Neuron (in vitro differentiated cells): ENCODE measurements at regions not wholly inside any gene's neighbourhood (a gene's known extent, or its start where the extent isn't known, plus 50 kb on each side); places are given as distances from the start of the nearest gene placed in this dataset.

Source experiments
- H2AFZ ChIP-seq: one replicate; pipeline ENCODE4 v1.6.1; 2013; ENCODE audit warnings: low read depth, mild to moderate bottlenecking, inconsistent platforms, low read length, moderate library complexity
- H3K27me3 ChIP-seq: one replicate; pipeline ENCODE4 v1.6.1; 2013; ENCODE audit warnings: low read length; ENCODE audit not compliant: insufficient read depth
- H3K36me3 ChIP-seq: one replicate; pipeline ENCODE4 v1.6.1; 2013; ENCODE audit warnings: low read length; ENCODE audit not compliant: insufficient read depth
- H3K4me1 ChIP-seq: one replicate; pipeline ENCODE4 v1.6.1; 2013; ENCODE audit warnings: low read length; ENCODE audit not compliant: insufficient read depth
- H3K4me3 ChIP-seq: 2 replicates; pipeline ENCODE4 v1.5.1; 2013; ENCODE audit warnings: mild to moderate bottlenecking, low read length, moderate library complexity
- H3K9me3 ChIP-seq: one replicate; pipeline ENCODE4 v1.6.1; 2013; ENCODE audit warnings: low read length

DNA sequence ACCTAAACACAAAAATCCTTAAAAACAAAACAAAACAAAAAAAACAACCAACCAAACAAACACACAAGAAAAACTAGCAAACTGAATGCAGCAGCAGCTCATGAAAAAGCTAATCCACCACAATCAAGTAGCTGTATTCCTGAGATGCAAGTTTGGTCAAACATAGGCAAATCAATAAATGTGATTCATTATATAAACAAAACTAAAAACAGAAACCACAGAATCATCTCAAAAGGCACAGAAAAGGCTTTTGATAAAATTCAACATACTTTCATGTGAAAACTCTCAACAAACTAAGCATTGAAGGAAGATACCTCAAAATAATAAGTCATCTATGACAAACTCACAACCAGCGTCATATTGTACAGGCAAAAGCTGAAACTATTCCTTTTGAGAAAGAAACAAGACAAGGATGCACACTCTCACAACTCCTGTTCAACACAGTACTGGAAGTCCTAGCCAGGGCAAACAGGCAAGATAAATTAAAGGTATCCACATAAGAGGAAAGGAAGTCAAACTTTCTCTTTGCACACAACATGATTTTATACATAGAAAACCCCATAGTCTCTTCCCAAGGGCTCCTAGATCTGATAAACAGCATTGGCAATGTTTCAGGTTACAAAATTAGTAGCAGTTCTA lies 495.1 kb upstream of the SGO1 start:
- Histone ChIP-seq H3K27me3 (no peaks in the 10 kb centered on the region), H3K36me3 (no peaks in the 10 kb centered on the region), H3K4me3 (no peak overlapping the region), H2AFZ (no peak overlapping the region), H3K9me3 (no peaks in the 10 kb centered on the region), H3K4me1 (no peaks in the 10 kb centered on the region)

DNA sequence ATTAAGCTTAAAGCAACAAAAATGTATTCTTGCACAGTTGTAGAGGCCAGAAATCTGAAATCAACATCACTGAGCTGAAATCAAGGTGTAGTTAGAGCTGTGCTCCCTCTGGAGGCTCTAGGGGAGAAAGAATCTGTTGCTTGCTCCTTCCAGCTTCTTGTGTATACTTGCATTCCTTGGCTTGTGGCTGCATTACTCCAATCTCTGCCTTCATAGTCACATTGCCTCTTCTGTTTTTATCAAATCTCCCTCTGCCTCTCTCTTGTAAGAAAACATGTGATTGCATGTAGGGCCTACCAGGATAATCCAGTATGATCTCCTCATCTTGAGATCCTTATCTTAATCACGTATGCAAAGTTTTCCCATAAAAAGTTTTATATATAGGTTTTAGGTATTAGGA lies 487.9 kb upstream of the SGO1 start:
- Histone ChIP-seq H3K27me3 (no peaks in the 10 kb centered on the region), H3K9me3 (no peaks in the 10 kb centered on the region), H3K4me1 (no peaks in the 10 kb centered on the region), H2AFZ (no peak overlapping the region), H3K36me3 (no peaks in the 10 kb centered on the region), H3K4me3 (no peak overlapping the region)

DNA sequence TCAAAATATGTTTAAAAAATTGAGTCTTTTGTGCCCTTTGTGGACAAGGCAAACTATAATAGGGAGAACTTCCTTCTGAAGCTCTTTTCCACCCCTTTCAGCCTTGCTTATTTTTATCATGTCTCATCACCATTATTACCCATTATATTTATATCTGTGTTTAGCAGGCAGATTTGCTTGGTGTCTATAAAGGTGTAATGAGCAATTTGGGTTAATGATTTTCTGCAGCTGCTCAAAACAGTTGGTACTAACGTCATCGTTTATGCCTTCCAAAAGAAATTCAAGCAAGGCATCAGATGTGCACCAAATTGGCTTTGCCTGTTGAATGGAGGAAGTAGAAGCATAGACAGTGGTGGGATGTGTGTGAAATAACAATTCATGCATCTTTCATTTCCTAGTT lies 483.7 kb upstream of the SGO1 start:
- Histone ChIP-seq H3K27me3 (no peaks in the 10 kb centered on the region), H3K36me3 (no peaks in the 10 kb centered on the region), H3K9me3 (no peaks in the 10 kb centered on the region), H3K4me1 (no peaks in the 10 kb centered on the region), H2AFZ (no peak overlapping the region), H3K4me3 (no peak overlapping the region)

DNA sequence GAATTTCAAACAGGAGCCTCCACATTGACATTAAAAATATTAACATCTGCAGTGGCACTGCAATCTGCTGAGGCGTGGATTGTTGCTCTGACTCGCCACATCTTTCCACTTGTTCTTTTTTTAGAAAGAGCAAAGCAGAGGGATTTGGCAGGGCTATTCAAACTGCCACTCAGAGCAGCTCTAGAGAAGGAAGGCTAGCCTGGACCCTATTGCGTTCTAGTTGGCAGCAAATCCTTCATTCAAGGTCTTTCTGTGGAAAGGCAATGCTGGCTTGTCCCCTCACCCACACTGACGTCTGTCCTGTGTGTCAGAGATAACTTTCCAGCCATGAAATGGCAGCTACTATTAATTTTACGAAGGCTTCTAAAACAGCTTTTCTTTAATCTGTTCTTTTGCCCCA lies 483.2 kb upstream of the SGO1 start:
- no peaks in the 10 kb centered on the region for H3K27me3 ChIP-seq
- H3K4me1 ChIP-seq = no peaks in the 10 kb centered on the region
- no peaks in the 10 kb centered on the region for H3K9me3 ChIP-seq
- no peaks in the 10 kb centered on the region for H3K36me3 ChIP-seq
- no peak overlapping the region for H2AFZ ChIP-seq
- no peak overlapping the region for H3K4me3 ChIP-seq

DNA sequence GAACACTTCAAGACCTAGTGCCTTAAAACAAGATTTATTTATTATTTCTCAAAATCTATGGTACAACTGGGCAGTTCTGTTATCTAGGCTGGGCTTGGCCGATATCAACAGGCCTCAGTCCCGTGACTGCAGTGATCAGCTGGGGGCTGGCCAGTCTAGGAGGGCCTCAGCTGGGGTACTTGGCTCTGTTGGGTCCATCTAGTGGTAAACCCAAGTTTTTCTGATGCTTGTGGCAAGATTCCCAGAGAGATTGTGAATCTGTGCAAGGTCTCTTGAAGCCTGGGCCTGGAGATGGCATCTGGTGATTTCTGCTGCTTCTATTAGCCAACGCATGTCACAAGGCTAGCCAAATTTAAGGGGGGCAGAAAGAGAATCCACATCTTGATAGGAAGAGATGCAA lies 482.4 kb upstream of the SGO1 start:
- Histone ChIP-seq H3K4me3 (no peak overlapping the region), H3K9me3 (no peaks in the 10 kb centered on the region), H3K27me3 (no peaks in the 10 kb centered on the region), H3K4me1 (no peaks in the 10 kb centered on the region), H2AFZ (no peak overlapping the region), H3K36me3 (no peaks in the 10 kb centered on the region)

DNA sequence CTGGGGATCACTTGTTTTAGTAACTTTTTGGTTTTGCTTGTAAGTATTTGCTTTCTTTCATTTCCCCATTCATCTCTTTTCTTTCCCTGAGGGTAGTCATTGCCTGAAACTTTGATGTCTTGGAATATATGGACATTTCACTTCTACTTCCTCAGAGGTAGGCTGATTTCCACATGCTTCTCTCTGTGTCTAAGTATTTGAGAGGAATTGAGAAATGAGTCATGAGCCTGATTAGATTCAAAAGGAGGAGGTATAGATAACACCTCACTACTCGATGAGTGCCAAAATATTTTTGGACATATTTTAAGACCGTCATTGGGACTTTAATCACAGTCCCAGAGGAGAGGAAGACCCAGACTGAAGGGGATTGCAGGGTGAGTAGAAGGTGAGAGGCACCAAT lies 480.1 kb upstream of the SGO1 start:
- H3K36me3 ChIP-seq = no peaks in the 10 kb centered on the region
- no peaks in the 10 kb centered on the region for H3K9me3 ChIP-seq
- no peak overlapping the region for H2AFZ ChIP-seq
- H3K27me3 ChIP-seq = no peaks in the 10 kb centered on the region
- H3K4me1 ChIP-seq = no peaks in the 10 kb centered on the region
- H3K4me3 ChIP-seq = no peak overlapping the region

- H3K27me3 ChIP-seq = no peaks in the 10 kb centered on the region
- H3K9me3 ChIP-seq = no peaks in the 10 kb centered on the region
- no peak overlapping the region for H2AFZ ChIP-seq
- H3K4me3 ChIP-seq = no peak overlapping the region
- H3K4me1 ChIP-seq = no peaks in the 10 kb centered on the region
- H3K36me3 ChIP-seq = no peaks in the 10 kb centered on the region
Observed at GRCh38 chr3:20658491-20658890, 472.5 kb upstream of the SGO1 start.

- H3K4me3 ChIP-seq = no peak overlapping the region
Observed at GRCh38 chr3:20657560-20657959, 471.6 kb upstream of the SGO1 start.

DNA sequence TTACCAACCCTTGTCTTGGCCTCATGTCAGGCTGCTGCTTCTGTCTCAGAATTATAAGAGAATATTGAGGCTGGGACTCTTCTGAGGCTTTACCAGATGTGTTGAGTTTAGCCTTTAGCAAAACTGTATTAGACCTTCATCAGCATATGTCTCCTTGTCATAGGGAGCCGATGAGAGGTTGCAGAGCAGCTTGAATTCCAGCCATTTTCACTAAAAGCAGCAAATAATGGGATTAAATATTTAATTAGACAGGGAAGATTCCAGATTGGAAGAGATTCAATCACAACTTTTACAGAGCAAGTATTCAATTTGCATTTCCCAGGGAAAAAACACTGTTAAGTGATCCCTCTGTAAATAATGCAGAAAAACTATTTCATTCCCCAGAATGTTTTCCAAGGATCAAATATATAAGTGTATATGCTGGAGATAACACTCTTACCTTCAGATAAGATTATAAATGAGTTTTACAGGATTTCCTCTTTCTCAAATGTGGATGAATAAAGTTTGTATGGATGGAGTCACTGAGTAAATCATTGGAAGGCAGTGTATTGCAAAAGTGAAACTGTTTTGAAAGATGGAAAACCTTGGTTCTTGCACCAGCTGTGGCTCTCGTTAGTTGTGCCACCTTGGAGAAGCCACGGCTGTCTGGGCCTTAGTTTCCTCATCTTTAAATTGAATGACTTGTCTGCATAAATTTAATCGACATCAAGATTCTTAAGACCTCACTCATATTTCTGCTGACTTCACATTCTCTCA lies 466.4 kb upstream of the SGO1 start:
- H2AFZ ChIP-seq = no peak overlapping the region
- H3K36me3 ChIP-seq = no peaks in the 10 kb centered on the region
- no peaks in the 10 kb centered on the region for H3K9me3 ChIP-seq
- H3K4me3 ChIP-seq = no peak overlapping the region
- no peaks in the 10 kb centered on the region for H3K27me3 ChIP-seq
- H3K4me1 ChIP-seq = no peaks in the 10 kb centered on the region

More at GRCh38 chr3:20657560-20657959, 471.6 kb upstream of the SGO1 start:
- Histone ChIP-seq H2AFZ (no peak overlapping the region), H3K9me3 (no peaks in the 10 kb centered on the region), H3K27me3 (no peaks in the 10 kb centered on the region), H3K4me1 (no peaks in the 10 kb centered on the region), H3K36me3 (no peaks in the 10 kb centered on the region)

DNA sequence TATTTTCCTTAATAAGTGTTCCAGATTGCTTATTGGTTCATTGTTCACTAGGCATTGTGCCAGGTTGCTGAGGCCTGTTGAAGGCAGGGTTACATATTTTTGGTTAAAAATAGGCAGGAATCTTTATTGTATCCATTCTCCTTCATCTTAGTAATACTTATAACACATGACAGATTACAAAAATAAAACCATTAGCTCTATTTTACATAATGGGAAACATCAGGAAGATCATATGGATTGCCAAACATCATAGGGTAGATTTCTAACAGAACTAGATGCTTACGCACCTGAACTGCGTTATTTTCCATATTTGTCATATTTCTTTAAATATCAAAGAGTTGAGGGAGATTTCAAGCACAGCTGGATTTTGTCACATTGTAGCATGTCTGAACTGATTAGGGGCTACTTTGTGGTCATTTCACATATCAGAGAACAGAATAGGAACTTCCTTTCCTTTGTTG lies 462.9 kb upstream of the SGO1 start:
- no peaks in the 10 kb centered on the region for H3K27me3 ChIP-seq
- no peak overlapping the region for H3K4me3 ChIP-seq
- no peaks in the 10 kb centered on the region for H3K4me1 ChIP-seq
- no peaks in the 10 kb centered on the region for H3K9me3 ChIP-seq
- H3K36me3 ChIP-seq = no peaks in the 10 kb centered on the region
- no peak overlapping the region for H2AFZ ChIP-seq

GRCh38 chr3:20648294-20648693 lies 462.3 kb upstream of the SGO1 start:
- Histone ChIP-seq H3K4me1 (no peaks in the 10 kb centered on the region), H2AFZ (no peak overlapping the region), H3K4me3 (no peak overlapping the region), H3K36me3 (no peaks in the 10 kb centered on the region), H3K9me3 (no peaks in the 10 kb centered on the region), H3K27me3 (no peaks in the 10 kb centered on the region)

- no peak overlapping the region for H3K4me3 ChIP-seq
- H3K9me3 ChIP-seq = no peaks in the 10 kb centered on the region
- H3K27me3 ChIP-seq = no peaks in the 10 kb centered on the region
- no peaks in the 10 kb centered on the region for H3K4me1 ChIP-seq
- no peak overlapping the region for H2AFZ ChIP-seq
- no peaks in the 10 kb centered on the region for H3K36me3 ChIP-seq
Observed at GRCh38 chr3:20646425-20646824, 460.4 kb upstream of the SGO1 start.

DNA sequence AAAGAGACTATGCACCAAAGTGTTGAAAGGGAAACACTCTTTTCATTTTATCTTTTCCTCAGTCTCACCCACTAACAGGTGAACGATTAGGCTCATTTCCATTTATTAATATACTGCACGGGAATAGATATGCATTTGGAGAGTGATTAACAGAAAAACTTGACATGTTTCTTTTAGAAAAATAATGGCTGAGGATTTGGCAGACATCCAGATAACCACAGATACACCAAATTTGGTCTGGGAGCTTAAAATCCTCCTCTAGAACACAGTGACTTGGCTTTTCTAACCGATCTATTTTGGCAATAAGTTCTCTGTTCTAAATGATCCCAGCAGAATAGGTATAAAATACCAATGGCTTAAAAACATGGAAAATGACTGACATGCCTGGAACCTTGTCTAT lies 459.3 kb upstream of the SGO1 start:
- H3K27me3 ChIP-seq = no peaks in the 10 kb centered on the region
- no peaks in the 10 kb centered on the region for H3K36me3 ChIP-seq
- H3K4me3 ChIP-seq = no peak overlapping the region
- no peaks in the 10 kb centered on the region for H3K9me3 ChIP-seq
- H2AFZ ChIP-seq = no peak overlapping the region
- H3K4me1 ChIP-seq = no peaks in the 10 kb centered on the region

DNA sequence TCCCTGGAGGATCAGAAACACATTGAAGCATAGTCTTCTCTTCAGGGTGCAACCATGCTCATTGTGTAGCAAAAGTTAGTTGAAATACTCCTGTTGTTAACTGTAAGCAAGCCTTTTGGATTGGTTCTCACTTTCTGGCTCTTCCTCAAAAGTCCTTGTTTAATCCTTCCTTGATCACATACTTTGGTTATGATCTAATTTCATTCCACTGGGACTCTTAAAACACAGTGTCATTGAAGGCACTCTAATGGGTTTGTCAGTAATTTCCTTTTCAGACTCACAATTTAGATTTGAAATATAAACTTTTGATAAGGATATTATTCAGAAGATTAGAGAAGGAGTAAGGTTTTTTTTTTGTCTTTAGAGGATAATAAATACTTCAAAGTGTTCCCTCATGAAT lies 451.7 kb upstream of the SGO1 start:
- Histone ChIP-seq H3K4me3 (no peak overlapping the region), H3K4me1 (no peaks in the 10 kb centered on the region), H2AFZ (no peak overlapping the region), H3K36me3 (no peaks in the 10 kb centered on the region), H3K9me3 (no peaks in the 10 kb centered on the region), H3K27me3 (no peaks in the 10 kb centered on the region)
